ENCODE measurements at regions not wholly inside any gene's neighbourhood (a gene's known extent, or its start where the extent isn't known, plus 50 kb on each side); places are given as distances from the start of the nearest gene placed in this dataset.

DNA sequence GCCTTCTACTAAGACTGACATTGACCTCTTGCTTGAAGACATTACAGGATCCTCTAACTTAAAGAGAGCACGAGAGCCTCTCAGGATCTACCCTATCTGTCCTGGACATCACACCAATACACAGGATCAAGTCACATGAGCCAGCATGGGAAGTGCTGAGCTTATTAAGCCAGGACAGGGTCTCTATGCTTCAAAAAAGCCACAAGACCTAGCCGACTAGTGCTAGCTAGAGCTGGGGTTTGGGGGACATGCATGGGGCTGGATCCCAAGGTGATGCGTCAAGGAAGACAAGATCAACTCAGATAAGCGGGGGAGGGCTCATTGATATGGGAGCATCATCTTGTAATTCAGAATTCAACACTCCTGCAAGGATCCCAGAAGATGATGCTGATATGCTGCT, 167.2 kb upstream of the TAB2 start:
- TF ChIP-seq, protein P1, sequence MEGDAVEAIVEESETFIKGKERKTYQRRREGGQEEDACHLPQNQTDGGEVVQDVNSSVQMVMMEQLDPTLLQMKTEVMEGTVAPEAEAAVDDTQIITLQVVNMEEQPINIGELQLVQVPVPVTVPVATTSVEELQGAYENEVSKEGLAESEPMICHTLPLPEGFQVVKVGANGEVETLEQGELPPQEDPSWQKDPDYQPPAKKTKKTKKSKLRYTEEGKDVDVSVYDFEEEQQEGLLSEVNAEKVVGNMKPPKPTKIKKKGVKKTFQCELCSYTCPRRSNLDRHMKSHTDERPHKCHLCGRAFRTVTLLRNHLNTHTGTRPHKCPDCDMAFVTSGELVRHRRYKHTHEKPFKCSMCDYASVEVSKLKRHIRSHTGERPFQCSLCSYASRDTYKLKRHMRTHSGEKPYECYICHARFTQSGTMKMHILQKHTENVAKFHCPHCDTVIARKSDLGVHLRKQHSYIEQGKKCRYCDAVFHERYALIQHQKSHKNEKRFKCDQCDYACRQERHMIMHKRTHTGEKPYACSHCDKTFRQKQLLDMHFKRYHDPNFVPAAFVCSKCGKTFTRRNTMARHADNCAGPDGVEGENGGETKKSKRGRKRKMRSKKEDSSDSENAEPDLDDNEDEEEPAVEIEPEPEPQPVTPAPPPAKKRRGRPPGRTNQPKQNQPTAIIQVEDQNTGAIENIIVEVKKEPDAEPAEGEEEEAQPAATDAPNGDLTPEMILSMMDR (conservative IDR thresholded peaks at IDR 0.05): no peak
- no peak overlapping the region for H3K27ac ChIP-seq

DNA sequence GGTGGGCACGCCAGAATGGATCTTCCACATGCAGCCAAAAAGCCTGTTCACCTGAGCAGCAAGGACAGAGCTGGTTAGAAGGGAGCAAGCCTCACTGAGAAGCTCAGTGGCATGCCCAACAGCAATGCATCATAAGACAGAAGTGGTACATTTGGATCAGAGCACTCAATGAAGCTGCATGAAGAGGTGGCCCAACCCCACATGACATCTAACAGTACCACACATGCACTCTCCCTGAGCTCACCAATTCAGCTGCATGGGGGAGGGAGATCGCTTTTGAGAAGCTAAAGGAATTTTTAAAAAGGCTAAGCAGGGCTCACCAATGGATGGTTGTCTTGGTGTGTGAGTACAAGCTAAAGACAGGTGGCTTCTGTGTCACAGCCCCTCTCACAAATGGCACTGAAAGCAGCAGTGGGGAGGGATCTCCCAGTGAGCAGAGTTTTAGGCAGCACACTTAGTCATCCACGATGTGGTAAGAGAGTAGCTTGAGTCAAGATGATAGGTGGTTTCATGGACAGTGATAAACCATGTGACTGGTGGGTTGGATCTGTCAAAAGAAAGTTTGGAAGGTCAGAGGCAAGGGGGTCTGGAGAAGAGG, 166.6 kb upstream of the TAB2 start:
- TF ChIP-seq, protein P1 (conservative IDR thresholded peaks at IDR 0.05): no peak
- no peak overlapping the region for H3K27ac ChIP-seq

DNA sequence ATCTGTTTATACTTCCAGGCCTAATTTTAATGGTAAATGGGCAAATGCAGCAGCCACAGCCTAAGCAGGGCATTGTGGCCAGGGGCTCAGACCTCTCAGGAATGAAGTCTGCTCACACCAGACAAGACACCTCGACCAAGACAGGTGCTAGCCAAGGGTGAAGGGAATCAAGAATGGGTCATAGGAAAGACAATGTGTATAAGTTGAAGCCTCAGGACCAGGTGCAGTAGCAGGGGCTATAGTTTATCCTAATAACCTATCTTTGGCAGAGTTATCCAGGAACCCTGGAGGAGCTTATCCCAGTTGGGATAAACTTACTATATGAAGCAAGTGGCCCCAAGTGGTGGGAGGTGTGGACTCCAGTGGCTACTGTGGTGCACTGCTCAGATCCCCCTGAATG, 165.0 kb upstream of the TAB2 start:
- H3K27ac ChIP-seq: no peak overlapping the region
- TF ChIP-seq, protein P1 (conservative IDR thresholded peaks at IDR 0.05): no peak

DNA sequence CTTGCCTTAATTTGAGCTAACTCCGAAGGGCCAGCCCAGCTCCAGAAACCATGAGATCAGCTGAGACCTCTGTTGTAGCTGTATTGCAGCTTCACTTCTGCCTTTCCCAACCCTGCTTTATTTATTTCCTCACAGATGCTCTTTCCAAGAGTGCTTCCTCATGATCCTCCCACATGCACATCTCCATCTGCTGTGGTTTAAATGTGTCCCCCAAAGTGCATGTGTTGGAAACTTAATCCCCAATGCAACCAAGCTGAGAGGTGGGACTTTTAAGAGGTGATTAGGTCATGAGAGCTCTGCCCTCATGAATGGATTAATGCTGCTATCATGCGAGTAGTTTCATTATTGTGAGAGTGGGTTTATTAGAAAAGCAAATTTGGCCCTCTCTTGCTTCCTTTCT, 164.4 kb upstream of the TAB2 start:
- H3K27ac ChIP-seq: no peak overlapping the region
- TF ChIP-seq, protein P1 (conservative IDR thresholded peaks at IDR 0.05): no peak

DNA sequence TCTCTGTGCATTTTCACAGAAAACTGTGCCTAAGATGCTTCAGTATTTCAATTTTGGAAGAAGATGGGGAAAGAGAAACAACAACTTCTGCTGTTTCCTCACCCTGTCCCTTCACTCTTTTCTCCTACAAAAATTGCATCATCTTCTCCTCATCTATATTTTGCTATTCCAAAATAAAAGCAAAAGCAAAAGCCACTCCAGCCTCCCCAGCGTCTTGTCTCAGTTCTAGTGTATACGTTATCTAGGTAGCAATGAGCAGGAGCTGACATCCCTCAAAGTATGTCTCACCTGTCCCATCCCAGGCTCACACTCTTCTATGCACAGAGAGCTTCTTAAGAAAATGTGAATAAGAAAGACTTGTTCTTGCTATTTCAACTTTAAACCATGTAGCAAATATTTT, 163.8 kb upstream of the TAB2 start:
- TF ChIP-seq, protein P1 (conservative IDR thresholded peaks at IDR 0.05): no peak
- no peak overlapping the region for H3K27ac ChIP-seq

DNA sequence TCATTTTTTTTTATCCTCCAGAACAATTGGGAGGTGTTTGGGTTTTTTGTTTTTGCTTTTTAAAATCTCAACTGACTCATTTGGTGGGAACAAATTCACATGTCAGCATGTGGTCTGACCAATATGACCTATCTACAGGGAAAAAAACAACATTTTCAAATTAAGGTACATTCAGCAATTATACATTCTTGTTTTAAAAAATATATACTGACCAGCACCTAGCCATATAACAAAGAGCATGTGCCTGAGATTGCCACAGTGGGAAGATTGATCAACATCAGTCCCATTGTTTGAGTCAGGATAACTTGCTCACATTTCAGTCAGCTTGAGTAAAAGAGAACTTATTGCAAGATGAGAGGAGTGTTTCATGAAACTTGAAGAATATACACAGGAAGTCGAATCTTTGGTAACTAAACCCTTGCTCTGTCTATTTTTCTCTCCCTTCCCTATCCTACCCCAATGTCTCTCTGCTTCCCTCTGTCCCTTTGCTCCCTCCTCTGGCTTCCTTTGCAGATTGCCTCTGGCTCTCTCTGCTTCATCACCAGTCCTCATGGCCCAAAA, 163.2 kb upstream of the TAB2 start:
- H3K27ac ChIP-seq: no peak overlapping the region
- TF ChIP-seq, protein P1 (conservative IDR thresholded peaks at IDR 0.05): no peak

DNA sequence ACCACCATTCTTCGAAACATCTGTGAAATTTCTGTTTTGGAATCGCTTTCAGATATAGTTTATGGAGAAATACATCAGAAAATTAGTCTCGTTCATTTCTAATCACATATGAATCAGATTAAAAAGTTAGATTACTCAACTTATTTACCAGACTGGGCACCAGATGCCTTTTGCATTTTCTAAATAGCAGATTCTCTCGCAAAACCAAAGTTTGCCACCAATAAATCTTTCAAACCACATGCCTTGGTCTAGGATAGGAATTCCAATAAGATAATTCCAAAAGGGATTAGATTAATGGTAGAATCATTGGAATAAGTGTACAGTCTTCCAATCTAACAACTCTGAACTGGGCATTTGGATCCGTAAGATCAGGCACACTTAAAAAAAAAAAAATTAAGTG, 160.4 kb upstream of the TAB2 start:
- TF ChIP-seq, protein P1 (conservative IDR thresholded peaks at IDR 0.05): no peak
- H3K27ac ChIP-seq: no peak overlapping the region
